ENCODE measurements at regions not wholly inside any gene's neighbourhood (a gene's known extent, or its start where the extent isn't known, plus 50 kb on each side); places are given as distances from the start of the nearest gene placed in this dataset.

- H3K9ac ChIP-seq (ENCODE audit: low read depth, low read length), result no peak overlapping the region
- no peaks in the 10 kb centered on the region for H3K4me1 ChIP-seq (ENCODE audit: insufficient read depth, low read length)
- H3K36me3 ChIP-seq (ENCODE audit: insufficient read depth, low read depth, low read length), result no peaks in the 10 kb centered on the region
- H3K27ac ChIP-seq (ENCODE audit: low read length), result no peak overlapping the region
- H3K27me3 ChIP-seq (ENCODE audit: insufficient read depth, low read length), result no peaks in the 10 kb centered on the region
- no peaks in the 10 kb centered on the region for H3K9me3 ChIP-seq (ENCODE audit: insufficient read depth, low read depth, low read length)
- H3K4me3 ChIP-seq (ENCODE audit: low read length), result no peak overlapping the region
Observed at GRCh38 chr10:3898821-3899220, 113.8 kb upstream of the KLF6 start.

- Histone ChIP-seq H3K27ac (ENCODE audit: low read length) (no peak overlapping the region), H3K36me3 (ENCODE audit: insufficient read depth, low read depth, low read length) (no peaks in the 10 kb centered on the region), H3K9me3 (ENCODE audit: insufficient read depth, low read depth, low read length) (no peaks in the 10 kb centered on the region), H3K9ac (ENCODE audit: low read depth, low read length) (no peak overlapping the region), H3K4me1 (ENCODE audit: insufficient read depth, low read length) (peaks cover 4% of the 10 kb centered on the region; the same call in 1 of the 2 replicates), H3K27me3 (ENCODE audit: insufficient read depth, low read length) (no peaks in the 10 kb centered on the region), H3K4me3 (ENCODE audit: low read length) (no peak overlapping the region)
Observed at GRCh38 chr10:3897156-3897555, 112.1 kb upstream of the KLF6 start.

DNA sequence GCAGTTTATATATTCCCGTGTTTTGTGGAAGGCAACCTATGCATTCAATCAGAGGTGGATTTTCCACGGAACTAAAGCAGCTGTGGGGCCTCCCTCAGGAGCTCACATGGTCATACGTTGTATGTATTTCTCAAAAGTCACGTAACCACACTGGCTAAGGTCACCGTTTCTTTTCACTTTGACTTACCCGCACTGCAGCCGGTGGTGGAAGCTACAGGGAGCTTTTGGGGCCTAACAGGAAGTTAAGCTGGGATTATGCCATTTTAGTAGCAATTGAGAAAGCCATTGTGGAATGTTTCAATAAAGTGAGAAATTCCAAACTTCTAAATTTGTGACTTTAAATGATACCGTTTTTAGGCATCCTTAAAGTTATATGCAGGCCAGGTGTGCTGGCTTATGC, 111.2 kb upstream of the KLF6 start:
- no peak overlapping the region for H3K9ac ChIP-seq (ENCODE audit: low read depth, low read length)

GRCh38 chr10:3895045-3895631, 110.1 kb upstream of the KLF6 start:
- H3K4me1 ChIP-seq (ENCODE audit: insufficient read depth, low read length), result peaks cover 5% of the 10 kb centered on the region
- no peaks in the 10 kb centered on the region for H3K36me3 ChIP-seq (ENCODE audit: insufficient read depth, low read depth, low read length)
- H3K27me3 ChIP-seq (ENCODE audit: insufficient read depth, low read length), result no peaks in the 10 kb centered on the region
- H3K9ac ChIP-seq (ENCODE audit: low read depth, low read length), result no peak overlapping the region
- no peak overlapping the region for H3K4me3 ChIP-seq (ENCODE audit: low read length)
- no peaks in the 10 kb centered on the region for H3K9me3 ChIP-seq (ENCODE audit: insufficient read depth, low read depth, low read length)
- H3K27ac ChIP-seq (ENCODE audit: low read length), result no peak overlapping the region

More for the DNA sequence above, 111.2 kb upstream of the KLF6 start:
- H3K27ac ChIP-seq (ENCODE audit: low read length), result no peak overlapping the region
- peaks cover 4% of the 10 kb centered on the region; the same call in 1 of the 2 replicates for H3K4me1 ChIP-seq (ENCODE audit: insufficient read depth, low read length)
- H3K27me3 ChIP-seq (ENCODE audit: insufficient read depth, low read length), result no peaks in the 10 kb centered on the region
- H3K9me3 ChIP-seq (ENCODE audit: insufficient read depth, low read depth, low read length), result no peaks in the 10 kb centered on the region
- H3K4me3 ChIP-seq (ENCODE audit: low read length), result no peak overlapping the region
- no peaks in the 10 kb centered on the region for H3K36me3 ChIP-seq (ENCODE audit: insufficient read depth, low read depth, low read length)

GRCh38 chr10:3893901-3894563, 109.0 kb upstream of the KLF6 start:
- peaks cover 12% of the 10 kb centered on the region for H3K4me1 ChIP-seq (ENCODE audit: insufficient read depth, low read length)
- H3K4me3 ChIP-seq (ENCODE audit: low read length), result no peak overlapping the region
- H3K9me3 ChIP-seq (ENCODE audit: insufficient read depth, low read depth, low read length), result no peaks in the 10 kb centered on the region
- no peaks in the 10 kb centered on the region for H3K27me3 ChIP-seq (ENCODE audit: insufficient read depth, low read length)
- no peak overlapping the region for H3K27ac ChIP-seq (ENCODE audit: low read length)
- H3K36me3 ChIP-seq (ENCODE audit: insufficient read depth, low read depth, low read length), result no peaks in the 10 kb centered on the region
- no peak overlapping the region for H3K9ac ChIP-seq (ENCODE audit: low read depth, low read length)

DNA sequence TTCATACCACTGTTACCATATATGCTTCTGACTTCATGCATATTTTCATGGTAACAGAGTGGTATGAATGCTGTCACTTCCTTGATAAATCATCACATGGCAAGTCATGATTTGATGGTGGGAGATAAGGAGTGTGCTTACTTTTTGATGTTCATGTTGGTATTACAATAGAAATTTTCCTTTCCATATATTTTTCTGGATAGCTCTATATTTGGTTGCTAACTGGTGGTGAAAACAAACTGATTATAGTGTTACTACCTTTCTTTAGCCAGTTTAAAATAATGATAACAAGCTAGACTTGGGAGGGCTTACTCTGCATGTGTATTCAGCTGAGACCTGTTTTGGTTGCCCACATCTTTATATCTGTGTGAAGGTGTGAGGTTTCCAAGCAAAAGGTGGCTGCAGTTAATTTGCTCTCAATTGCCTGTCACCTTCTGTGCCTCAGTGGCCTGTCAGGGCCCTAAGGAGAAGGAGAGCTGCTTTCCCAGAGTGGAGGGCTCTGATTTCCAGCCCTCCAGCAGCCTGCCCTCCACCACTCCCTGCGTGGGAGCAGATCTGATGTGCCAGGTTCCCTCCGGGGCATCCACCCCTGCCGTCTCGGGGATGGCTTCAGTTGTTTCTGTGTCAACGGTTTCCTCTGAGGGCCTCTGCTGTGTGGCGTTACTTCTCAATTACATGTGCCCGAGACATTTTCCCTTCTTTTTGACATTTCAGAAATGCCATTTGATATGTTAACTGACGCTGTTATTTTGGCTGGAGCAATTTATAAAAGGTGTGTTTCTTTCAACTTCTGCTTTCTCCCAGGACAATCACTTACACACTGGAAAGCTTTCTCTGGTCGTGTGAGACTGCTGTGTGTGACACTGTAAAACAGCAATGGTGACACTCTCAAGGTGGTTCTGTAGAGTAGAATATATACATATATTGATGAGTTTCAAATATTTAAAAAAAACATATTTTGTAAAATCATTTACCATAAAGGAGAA, 107.7 kb upstream of the KLF6 start:
- Histone ChIP-seq H3K9ac (ENCODE audit: low read depth, low read length) (no peak overlapping the region), H3K4me3 (ENCODE audit: low read length) (no peak overlapping the region), H3K27ac (ENCODE audit: low read length) (no peak overlapping the region)

GRCh38 chr10:3891396-3891795, 106.4 kb upstream of the KLF6 start:
- H3K4me3 ChIP-seq (ENCODE audit: low read length), result no peak overlapping the region
- H3K9me3 ChIP-seq (ENCODE audit: insufficient read depth, low read depth, low read length), result no peaks in the 10 kb centered on the region
- H3K9ac ChIP-seq (ENCODE audit: low read depth, low read length), result no peak overlapping the region
- no peak overlapping the region for H3K27ac ChIP-seq (ENCODE audit: low read length)
- no peaks in the 10 kb centered on the region for H3K27me3 ChIP-seq (ENCODE audit: insufficient read depth, low read length)
- H3K36me3 ChIP-seq (ENCODE audit: insufficient read depth, low read depth, low read length), result no peaks in the 10 kb centered on the region
- H3K4me1 ChIP-seq (ENCODE audit: insufficient read depth, low read length), result peaks cover 26% of the 10 kb centered on the region

More for the DNA sequence above, 107.7 kb upstream of the KLF6 start:
- H3K9me3 ChIP-seq (ENCODE audit: insufficient read depth, low read depth, low read length), result no peaks in the 10 kb centered on the region
- no peaks in the 10 kb centered on the region for H3K36me3 ChIP-seq (ENCODE audit: insufficient read depth, low read depth, low read length)
- peaks cover 19% of the 10 kb centered on the region for H3K4me1 ChIP-seq (ENCODE audit: insufficient read depth, low read length)
- H3K27me3 ChIP-seq (ENCODE audit: insufficient read depth, low read length), result no peaks in the 10 kb centered on the region

DNA sequence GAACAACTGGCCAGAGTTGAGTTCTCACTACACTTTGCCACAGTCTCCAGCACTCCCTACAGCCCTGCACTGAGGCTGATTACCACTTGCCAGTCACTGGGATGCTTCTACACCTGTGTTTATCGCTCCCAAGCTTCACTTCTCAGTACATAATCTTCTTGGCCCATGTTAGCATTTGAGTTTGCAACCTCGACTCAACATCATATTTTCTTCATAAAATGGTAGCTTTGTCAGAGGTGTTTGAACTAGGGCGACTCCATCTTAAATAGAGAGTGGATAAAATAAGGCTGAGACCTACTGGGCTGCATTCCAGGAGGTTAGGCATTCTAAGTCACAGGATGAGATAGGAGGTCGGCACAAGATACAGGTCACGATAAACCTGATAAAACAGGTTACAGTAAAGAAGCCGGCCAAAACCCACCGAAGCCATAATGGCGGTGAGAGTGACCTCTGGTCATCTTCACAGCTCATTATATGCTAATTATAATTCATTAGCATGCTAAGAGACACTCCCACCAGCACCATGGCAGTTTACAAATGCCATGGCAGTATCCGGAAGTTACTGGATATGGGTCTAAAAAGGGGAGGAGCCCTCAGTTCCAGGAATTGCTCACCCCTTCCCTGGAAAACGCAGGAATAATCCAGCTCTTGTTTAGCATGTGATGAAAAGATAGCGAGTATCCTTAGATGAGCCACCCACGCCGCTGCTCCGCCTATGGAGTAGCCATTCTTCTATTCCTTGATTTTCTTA, 105.8 kb upstream of the KLF6 start:
- Histone ChIP-seq H3K4me1 (ENCODE audit: insufficient read depth, low read length) (peaks cover 28% of the 10 kb centered on the region), H3K9ac (ENCODE audit: low read depth, low read length) (no peak overlapping the region), H3K27me3 (ENCODE audit: insufficient read depth, low read length) (no peaks in the 10 kb centered on the region), H3K9me3 (ENCODE audit: insufficient read depth, low read depth, low read length) (no peaks in the 10 kb centered on the region), H3K27ac (ENCODE audit: low read length) (no peak overlapping the region), H3K4me3 (ENCODE audit: low read length) (no peak overlapping the region), H3K36me3 (ENCODE audit: insufficient read depth, low read depth, low read length) (no peaks in the 10 kb centered on the region)

DNA sequence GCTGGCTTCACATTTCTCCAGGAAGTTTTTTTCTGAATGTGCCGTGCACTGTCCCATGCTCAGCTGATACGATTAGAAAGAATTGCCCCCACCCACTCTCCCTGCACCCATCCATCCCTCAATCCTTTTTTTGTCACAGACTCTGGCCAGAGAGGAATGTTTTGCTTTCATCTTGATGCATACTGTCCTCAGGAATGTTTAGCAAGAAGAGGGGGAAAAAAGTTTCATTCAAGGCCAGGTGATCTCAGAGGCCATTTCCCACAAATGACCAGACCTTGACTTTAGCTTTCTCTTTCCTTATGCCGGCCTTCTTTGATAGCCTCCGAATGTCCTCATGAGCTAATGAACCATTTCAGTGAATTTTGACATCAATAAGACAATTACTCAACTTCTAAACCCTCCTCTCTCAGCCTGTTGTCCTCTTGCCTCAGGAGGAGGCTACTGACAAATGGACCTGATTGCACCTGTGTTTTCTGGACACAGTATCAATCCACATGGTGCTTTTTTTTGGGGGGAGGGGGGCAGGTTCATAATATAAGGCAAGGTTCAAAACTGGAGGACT, 105.0 kb upstream of the KLF6 start:
- Histone ChIP-seq H3K4me1 (ENCODE audit: insufficient read depth, low read length) (peaks cover 32% of the 10 kb centered on the region), H3K27me3 (ENCODE audit: insufficient read depth, low read length) (no peaks in the 10 kb centered on the region), H3K9ac (ENCODE audit: low read depth, low read length) (no peak overlapping the region), H3K4me3 (ENCODE audit: low read length) (no peak overlapping the region), H3K9me3 (ENCODE audit: insufficient read depth, low read depth, low read length) (no peaks in the 10 kb centered on the region), H3K27ac (ENCODE audit: low read length) (no peak overlapping the region), H3K36me3 (ENCODE audit: insufficient read depth, low read depth, low read length) (no peaks in the 10 kb centered on the region)

DNA sequence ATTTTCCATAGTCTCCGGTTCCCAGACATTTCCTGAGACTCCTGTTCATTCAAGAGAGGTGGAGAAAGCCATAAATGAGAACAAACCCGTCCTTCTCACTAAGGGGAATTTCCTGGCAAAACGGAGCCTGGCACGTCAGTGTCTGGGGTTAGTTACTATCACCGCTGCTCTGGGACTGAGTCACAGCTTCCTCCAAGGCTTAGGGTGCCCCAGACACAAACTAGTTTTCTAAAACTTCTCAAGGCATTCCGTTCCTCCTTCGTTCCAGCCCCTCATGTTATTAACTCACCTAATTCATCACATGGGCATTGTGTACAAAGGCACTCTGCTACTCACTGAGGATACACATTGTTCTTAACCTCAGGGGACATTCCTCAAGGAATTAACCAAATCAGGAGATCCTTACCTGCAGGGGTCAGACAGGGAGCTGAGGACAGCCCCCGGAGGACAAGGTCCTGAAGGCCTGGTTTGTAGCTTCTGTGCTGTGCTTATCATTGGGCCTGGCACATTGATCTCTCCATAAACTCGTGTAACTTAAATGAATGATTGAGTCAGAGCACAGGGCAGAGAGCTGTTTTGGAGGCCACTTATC, 103.0 kb upstream of the KLF6 start:
- H3K27ac ChIP-seq (ENCODE audit: low read length), result no peak overlapping the region
- no peaks in the 10 kb centered on the region for H3K9me3 ChIP-seq (ENCODE audit: insufficient read depth, low read depth, low read length)
- H3K36me3 ChIP-seq (ENCODE audit: insufficient read depth, low read depth, low read length), result no peaks in the 10 kb centered on the region
- H3K4me3 ChIP-seq (ENCODE audit: low read length), result no peak overlapping the region
- peak overlapping the region; percentile 49; the same call in 1 of the 2 replicates for H3K9ac ChIP-seq (ENCODE audit: low read depth, low read length)
- H3K27me3 ChIP-seq (ENCODE audit: insufficient read depth, low read length), result no peaks in the 10 kb centered on the region
- H3K4me1 ChIP-seq (ENCODE audit: insufficient read depth, low read length), result peaks cover 32% of the 10 kb centered on the region

DNA sequence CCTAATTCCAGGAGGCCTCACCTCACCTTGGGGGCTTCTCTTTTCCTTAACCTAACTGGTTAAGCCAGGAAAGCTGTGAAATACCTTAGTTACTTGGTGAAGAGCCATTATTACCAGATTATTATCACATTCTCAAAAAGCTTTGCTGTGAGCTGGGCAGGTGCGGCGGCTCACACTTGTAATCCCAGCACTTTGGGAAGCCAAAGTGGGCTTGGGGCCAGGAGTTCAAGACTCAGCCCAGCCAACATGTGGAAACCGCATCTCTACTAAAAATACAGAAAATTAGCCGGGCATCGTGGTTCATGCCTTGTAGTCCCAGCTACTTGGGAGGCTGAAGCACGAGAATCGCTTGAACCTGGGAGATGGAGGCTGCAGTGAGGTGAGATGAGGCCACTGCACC, 102.4 kb upstream of the KLF6 start:
- no peak overlapping the region for H3K27ac ChIP-seq (ENCODE audit: low read length)

More for the DNA sequence above, 102.4 kb upstream of the KLF6 start:
- H3K36me3 ChIP-seq (ENCODE audit: insufficient read depth, low read depth, low read length), result no peaks in the 10 kb centered on the region
- H3K9ac ChIP-seq (ENCODE audit: low read depth, low read length), result peak overlapping the region; percentile 49; the same call in 1 of the 2 replicates
- H3K4me1 ChIP-seq (ENCODE audit: insufficient read depth, low read length), result peaks cover 28% of the 10 kb centered on the region
- no peaks in the 10 kb centered on the region for H3K9me3 ChIP-seq (ENCODE audit: insufficient read depth, low read depth, low read length)
- no peak overlapping the region for H3K4me3 ChIP-seq (ENCODE audit: low read length)
- no peaks in the 10 kb centered on the region for H3K27me3 ChIP-seq (ENCODE audit: insufficient read depth, low read length)
